ENCODE measurements at regions not wholly inside any gene's neighbourhood (a gene's known extent, or its start where the extent isn't known, plus 50 kb on each side); places are given as distances from the start of the nearest gene placed in this dataset.
A peak's percentile ranks its signal among the peaks of the same experiment; 100 is the strongest.

DNA sequence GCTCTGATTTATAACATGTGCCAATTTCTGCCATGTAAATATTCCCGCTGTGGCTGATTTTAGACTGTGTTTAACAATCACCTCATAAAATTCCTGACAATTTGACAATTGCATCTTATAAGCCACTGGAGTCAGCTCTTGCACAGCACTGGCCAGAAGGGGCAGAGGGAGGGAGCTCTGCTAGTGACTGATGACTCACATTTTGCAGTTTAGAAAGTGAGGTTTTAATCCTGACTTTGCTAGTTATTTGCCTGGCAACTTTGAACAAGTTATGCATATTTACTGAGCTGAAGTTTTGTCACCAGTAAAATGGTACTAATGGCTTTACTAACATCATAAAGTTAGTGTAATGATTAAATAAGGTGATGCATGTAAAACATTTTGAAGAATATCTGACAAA is 452.3 kb downstream of the CNTNAP4 start:
- DNase-seq = peak; percentile 77

DNA sequence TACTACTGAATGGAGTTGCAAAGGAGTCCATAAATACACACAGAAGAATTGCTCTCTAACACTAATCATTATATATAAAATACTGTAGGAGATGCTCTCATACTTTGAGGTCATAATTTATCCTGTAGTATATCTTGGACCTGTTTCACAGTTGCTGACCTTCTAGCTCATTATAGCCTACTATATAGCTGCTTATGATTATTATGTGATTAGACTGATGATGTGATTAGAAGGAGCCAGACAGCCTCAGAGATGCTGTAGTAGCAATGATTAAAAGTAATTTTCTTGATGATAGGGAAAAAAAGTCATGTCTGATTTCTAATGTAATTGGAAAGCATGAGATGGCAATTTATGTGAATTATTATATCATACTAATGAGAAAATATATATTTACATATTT is 455.7 kb downstream of the CNTNAP4 start:
- no peak for DNase-seq

DNA sequence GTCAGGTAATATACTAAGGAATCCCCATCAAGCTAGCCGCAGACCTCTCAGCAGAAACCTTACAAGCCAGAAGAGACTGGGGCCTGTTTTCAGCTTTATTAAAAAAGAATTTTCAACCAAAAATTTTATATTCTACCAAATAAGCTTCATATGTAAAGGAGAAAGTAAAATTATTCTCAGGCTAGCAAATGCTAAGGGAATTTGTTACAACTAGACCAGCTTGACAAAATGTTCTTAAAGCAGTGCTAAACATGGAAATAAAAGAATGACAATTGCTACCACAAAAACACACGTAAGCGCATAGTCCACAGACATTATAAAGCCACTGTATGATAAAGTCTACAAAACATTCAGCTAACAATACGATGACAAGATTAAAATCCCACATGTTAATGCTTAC is 449.4 kb upstream of the MON1B start:
- DNase-seq = peak; percentile 1

DNA sequence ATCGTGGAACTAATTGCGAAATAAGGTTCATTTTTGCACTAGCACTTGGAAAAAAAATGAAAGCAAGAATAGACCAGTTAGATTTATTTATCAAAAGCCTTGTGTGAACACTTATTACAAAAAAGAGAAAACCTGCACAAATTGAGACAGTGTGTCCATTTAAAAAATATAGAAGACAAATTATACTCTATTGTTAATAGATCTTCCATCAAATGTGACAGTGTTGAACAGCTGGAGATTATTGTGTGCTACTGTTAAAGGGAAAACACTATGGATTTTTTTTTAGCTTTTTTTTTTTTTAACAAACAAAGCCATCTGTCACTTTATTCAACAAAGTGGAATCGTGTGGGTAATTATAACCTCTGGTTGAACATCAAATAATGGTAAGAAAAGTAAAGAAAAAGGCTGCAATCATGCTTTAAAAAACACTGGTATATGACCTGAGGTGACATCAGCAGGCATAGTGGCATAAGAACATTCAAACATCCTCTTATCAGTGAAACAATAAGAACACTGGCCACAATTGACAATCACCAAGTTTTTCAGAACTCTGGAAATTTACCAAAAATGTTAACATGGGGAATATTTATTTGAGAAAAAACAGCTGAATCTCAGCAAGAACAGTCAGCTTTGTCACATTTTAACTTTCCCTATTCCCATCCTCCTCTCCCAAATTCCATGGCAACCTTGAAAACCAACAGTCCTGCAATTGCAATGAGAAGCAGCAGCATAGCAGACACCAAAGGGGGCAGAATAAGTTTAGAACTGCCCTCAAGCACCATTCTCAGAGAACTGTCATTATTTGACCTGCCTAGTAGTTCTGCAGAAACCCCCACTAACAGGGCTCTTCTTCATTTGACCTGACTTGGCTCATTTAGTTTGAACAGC is 442.3 kb upstream of the MON1B start:
- DNase-seq = peak; percentile 91

DNA sequence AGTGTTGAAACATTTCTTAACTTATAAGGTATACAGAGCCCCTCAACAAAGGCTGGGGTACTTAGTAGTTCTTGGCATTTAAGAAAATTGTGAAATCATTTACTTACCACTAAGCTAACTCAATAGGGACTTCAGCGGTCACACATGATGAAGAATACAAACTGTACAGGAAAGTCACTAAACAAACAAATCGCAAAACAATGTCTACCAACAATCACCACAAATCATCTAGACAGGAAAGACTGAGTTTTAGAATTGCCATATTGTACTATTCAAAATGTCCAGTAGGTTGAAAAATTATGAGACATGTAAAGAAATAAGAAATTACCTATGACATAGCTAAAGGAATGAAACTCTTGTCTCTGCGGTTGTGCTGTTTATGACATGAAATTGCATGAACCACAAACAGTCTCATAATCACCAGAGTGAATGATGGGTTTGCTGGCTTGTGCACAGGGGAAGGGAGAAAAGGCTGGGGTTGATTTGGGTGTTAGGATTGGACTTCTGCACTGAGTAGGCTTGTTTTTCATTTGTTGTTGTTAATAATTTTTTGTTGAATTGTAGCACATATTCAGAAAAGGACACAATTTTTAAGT is 441.1 kb upstream of the MON1B start:
- DNase-seq = peak; percentile 46

DNA sequence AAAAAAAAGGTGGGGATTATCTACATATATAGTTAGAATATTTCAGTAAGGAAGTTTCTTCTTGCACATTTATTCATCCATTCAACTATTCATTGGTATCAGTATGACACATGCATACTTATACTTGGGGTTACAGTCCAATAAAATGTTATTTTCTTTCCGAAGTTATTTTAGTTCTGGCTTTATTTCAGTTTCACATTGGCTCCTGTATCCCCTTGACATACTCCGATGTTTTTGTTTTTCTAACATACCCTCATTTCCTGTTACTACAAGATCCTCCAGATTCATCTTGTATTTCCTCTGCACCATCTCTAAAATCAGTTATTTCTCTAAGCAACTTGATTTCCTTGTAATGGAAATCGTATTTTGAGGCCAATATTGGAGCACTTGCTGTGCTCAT is 435.5 kb upstream of the MON1B start:
- no peak for DNase-seq

DNA sequence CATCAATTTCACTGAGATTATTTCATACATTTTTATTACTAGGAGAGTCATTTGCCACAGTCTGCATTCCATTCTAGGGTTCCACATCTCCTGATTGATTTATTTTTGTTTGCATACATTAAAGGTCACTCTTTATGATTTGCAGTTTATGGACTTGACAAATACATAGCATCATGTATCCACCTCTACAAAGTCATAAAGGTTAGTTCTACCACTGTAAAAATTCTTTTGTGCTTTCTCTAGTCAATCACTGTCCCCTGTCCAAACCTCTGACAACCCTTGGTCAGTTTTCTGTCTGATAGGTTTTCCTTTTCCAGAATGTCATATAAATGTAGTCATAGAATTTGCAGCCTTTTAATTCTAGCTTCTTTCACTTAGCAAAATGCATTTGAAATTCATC is 434.6 kb upstream of the MON1B start:
- no peak for DNase-seq

DNA sequence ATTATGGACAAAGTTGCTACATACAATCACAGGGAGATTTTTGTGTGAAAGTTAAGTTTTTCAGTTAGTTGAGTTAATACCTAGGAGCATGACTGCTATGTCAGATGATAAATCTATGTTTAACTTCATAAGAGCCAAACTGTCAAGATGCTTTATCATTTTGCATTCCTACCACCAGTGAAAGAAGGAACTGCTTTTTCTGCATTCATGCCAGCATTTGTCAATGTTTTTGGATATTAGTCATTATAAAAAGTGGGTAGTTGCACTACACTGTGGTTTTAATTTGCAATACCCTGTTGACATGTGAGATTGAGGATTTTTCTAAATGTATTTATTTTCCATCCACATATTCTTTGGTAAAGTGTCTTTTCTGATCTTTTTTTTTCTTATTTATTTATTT is 434.0 kb upstream of the MON1B start:
- DNase-seq = no peak

DNA sequence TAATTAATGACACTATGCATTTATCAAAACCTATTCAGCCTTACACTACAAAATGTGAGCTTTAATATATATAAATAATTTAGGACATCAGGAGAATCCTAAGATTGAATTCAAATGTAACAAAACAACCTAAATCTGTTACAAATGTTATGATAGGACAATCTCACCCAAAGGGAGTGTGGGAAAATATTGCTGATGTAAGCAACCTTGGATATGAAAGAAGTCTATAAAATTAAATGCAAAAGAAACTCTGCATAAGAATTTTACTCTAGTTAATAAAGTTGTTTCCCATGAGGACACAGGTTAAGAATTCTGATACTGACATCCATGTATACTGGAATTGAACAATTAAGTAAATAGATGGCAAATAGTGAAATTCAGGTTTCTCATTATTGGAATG is 424.5 kb upstream of the MON1B start:
- DNase-seq = no peak

DNA sequence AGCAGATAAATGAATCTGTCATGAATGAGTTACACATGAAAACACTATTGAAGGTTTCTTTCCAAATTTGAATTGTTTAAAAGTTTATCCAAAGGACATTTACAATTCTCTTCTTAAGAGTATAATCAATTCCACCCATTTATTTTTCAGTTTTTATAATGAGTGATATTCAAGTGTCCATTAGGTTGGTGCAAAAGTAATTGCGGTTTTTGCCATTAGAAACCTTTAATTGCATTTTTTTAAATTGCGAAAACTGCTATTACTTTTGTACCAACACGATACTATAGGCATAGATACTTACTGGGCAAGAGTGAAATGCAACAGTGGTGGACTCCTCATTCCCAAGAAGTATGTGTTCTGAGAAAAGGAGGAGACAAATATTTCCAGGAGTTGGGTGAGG is 422.7 kb upstream of the MON1B start:
- DNase-seq = no peak

DNA sequence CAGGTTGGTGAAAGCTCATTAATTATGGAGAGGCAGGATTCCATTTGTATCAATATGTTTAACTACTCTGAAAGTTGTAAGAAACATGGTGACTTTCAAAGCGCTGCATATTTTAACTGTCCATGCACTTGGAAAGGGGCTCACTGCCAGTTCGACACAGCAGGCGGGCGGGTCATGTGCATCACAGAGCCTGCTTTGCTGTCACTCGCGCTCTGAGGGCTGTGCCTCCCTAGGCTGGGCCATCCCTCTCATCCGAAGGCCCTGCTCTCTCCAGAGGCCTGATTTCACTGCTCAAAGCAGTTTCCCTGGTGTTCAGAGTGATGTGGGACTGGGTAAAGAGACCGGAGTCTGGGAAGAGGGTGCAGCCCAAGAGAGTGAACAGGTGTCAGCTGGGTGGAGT is 422.0 kb upstream of the MON1B start:
- no peak for DNase-seq

DNA sequence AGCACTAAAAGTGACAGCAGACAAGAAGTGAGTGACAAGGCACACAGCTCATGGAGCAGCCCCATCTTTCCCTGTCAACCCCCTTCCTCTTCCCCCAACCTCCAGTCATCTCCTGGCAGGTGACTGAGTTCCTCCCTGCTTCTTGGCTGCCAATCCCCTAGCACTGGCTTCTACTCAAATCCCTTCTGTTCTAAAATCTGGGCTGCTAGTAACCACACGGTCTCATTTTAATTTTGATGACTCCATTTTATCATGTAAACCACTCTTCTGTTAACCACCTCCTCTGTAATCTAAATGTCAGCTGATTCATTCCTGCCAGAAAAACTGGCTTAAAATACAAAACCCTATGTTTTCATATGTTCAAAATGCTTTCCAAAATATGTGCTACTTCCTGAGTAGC is 419.8 kb upstream of the MON1B start:
- DNase-seq = no peak

DNA sequence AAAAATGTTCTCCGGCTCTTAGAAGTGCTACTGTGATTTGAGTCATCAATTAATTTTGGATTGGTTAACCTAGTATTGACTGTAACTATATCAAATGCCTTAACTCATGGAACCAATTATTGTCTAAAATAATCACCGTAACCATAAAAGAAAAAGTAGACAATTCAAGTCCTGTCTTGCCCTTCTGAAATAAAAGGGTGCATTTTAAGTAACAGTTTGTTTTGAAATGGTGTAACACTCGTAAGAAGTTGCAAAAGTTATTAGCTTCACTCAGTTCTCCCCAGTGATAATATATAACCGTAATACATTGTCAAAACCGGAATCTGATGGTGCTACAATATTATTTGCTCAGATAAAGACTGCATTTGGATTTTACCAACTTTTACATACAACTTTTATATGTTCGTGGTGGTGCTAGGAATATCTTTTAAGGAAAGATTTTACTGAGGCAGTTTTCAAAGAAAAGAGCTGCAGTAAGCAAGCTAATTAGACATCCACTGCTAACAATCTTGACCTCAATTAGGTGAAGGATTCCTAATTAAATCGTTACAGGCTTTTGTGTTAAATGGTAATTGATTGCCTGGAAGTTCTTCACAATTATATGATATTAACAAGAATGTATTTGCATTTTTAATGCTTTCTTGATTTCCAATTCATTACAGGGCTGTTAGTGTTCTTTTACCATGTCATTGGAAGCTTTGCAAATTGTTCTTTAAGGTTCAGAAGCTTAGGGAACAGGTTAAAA is 413.1 kb upstream of the MON1B start:
- DNase-seq = peak; percentile 52

DNA sequence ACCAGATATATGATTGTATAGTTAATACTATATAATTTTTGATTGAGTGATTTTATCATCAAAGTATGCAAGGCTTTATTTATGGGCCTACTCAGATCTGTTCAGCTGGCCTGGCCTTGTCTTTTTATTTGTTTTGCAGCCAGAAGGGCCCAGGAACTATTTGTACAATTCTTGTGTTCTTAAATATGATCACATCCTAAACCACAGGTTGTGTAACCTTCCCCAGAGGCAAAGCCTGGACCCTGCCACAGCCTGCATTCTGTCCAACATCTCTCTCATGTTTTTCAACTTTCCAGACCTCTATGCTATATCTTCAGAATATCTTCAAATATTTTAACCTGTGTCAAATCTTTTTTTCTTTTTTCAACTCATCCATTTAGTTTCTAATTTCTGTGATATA is 410.4 kb upstream of the MON1B start:
- DNase-seq = peak; percentile 7

DNA sequence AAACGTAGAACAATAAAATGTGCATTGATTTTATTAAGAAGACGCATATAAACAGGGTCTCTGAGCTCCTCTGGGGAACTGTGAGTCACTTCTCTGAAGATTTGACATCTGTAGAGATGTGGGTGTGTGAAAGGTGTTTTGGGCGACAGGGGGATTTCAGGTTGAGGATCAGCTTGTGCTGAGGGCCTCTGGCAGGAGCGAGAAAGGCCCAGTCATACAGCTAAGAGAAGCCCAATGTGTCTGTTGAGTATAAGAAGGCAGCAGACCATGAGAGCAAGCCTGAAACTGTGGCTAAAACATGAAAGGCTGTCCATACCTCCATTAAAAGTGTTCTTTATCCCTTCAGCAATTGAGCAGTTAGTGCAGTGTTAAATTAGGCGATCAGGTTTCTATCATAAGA is 406.5 kb upstream of the MON1B start:
- DNase-seq = no peak

DNA sequence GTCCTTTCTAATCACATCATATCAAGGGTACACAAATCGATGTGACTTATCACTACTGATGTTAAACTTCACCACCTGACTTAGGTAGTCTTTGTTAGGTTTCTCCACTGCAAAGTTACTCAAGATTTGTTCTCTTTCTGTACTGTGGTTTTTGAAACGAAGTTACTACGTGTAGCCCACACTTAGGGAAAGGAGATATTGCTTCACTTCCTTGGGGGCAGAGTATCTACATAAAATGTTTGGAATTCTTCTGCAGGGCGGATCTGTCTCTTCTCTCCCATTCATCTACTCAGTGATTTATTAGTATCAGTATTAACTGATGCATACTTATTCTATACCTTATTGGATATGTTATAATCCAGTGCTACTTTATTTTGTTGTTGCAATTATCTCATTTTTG is 403.6 kb upstream of the MON1B start:
- no peak for DNase-seq

DNA sequence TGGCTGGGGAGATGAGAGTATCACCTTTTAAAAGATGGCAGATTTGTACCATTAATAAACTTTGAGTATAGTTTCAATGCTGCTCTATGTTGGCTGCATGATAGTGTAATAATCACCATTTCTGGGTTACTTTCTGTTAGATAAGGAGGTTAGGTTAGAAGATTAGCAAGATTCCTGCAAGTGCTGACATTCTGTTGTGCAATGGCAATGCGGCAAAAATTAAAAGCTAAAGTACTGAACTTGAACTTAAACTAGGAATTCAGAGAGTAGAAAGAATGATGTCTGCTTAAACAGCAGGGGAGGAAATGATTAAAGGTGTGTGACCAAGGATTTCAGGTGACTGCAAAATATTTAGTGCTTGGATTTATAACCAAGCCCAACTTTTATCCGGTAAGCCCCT is 399.8 kb upstream of the MON1B start:
- DNase-seq = no peak

DNA sequence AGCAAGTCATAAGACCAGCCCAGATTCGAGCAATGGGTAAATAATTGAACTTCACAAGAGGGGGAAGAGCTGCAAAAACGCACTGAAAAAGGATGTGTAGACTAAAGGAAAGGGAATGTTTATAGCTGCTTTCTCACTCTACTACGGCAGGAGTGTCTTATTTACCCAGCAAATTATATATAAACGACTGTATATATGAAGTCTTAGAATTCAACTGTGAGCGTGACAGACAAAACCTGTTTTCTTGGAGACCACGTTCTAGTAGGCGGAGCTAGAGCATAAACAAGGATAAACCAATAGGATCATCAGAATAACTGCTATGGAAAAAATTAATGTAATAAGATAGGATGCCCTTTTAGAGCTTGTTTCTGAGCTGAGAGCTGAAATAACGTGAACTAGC is 394.6 kb upstream of the MON1B start:
- no peak for DNase-seq

DNA sequence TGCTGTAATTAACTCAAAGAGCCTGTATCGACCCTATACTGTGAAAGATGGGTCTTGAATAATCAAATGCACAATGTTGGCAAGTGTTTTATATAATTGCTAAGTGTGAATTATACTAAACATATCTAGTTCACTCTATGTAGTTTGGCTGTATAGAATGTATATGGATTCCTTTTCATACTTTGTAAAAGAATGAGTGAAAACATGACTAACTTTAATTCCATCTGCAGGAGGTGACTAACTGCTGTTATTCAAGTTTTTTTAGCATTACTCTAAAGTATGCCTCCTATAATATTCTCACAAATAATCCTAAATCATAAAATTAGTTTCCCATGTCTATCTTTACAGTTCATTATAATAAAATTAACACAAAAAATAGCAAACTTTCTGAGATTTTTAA is 394.0 kb upstream of the MON1B start:
- no peak for DNase-seq

DNA sequence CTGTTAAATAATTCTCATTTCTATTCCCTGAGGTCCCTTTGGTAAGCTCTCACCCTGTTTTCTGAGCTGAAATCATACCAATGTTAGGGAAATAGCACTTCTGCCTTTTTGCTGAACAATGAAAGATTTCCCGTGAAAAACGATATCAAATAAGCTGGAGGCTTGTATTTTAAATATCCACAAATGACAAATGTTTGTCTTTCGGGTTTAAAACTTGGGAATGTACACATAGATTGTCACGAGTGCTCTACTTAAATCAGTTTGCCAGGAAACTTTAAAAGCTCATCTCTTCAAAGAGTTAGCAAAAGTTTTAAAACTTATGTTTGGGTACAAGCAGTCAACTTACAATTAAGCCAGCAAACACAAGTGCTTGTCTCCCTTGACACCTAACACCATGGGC is 393.5 kb upstream of the MON1B start:
- DNase-seq = no peak

DNA sequence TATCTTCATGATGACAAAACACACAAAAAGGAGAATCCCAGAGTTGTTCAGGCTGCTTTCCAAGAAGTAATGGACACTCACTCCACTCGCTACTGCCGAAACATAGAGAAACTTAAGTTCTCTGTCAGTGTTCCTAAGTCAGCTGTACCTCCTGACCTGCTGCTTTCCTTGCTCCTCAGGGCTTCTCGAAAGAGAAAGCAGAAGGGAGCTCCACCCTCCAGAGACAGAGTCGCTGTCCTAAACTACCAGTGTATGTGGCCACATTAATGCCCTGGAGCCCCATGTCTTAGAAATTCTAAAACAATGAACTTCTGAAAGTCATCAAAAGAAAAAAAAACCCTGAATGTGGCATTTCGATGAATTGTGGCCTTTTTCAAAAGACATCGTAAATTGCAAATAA is 390.8 kb upstream of the MON1B start:
- no peak for DNase-seq

DNA sequence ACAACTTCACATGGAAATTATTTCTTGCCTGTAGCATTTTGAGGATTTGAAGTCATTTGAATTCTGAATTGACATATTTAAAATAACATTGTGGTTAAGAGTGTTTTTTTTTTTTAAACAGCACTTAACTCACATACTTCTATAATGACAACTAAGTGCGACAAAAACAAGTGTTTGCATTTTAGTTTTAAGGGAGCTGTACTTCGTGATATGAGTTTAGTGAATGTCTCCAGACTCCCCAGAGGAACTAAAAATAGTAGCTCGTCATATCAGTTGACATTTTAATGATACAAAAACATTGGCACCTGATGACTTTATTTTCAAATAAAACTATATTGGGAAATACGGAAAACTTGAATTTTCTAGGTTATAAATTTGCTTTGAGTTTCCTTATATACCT is 389.6 kb upstream of the MON1B start:
- DNase-seq = no peak

DNA sequence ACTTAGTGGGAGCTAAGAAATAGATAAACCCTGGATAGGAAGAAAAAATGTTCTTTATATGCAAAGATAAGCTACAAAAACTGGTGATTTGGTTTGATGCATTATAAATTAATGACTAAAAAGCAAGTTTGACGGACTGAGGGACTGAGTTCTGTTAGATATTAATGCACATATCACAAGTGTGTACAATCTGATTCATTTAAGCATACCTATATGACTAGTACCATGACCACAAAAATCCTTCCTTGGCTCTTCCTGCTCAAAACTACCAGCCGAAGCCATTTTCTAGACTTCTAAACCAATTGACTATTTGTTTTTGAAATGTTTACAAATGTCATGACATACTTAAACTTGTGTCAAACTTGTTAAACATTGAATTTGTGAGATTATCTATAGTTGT is 374.5 kb upstream of the MON1B start:
- DNase-seq = no peak

DNA sequence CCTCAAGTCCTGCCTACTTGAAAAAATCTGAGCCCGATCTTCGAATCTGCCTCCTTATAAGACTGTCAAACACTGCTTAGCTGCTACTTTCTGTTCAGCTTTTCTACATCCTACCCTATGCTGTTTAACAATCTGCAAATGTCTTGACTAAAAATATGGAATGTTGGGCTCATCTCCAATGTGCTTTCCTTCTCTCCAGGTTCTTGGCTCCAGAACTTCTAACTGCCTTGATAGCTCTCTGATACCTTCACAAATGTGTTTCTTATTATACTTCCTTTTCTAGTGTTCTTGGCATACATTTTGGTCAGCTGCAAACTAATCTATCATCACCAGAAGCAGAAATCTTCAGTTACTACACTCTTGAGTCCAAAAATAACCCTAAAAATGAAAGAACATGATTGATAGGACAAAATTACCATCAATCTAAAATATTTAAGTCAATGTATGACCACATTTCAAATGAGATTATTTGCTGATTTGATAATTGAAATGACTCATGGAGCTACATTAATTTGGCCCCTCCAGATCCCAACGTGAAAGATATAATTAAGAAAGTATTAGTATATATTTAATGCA is 372.3 kb upstream of the MON1B start:
- DNase-seq = no peak

Data from NCI-H69 (cell line).